Neural progenitor cell (in vitro differentiated cells): ENCODE measurements at regions not wholly inside any gene's neighbourhood (a gene's known extent, or its start where the extent isn't known, plus 50 kb on each side); places are given as distances from the start of the nearest gene placed in this dataset.
"Not testable (repeated sequence)": the region's sequence is repeated elsewhere in the genome, so short reads cannot be mapped to it uniquely, and the experiment has no call there.

ENCODE experiments used
- EZH2 ChIP-seq: fragments of 200-600 bp; sonication (generic); IDR thresholded peaks from 2 replicates; pipeline ENCODE4 v1.6.1; 2017; ENCODE audit warnings: antibody characterized with exemption, mild to moderate bottlenecking, moderate library complexity
- TF ChIP-seq, protein P1 (sequence below): fragments of 200-600 bp; sonication (generic); IDR thresholded peaks from 2 replicates; pipeline ENCODE4 v1.5.1; 2017; ENCODE audit warnings: antibody characterized with exemption, mild to moderate bottlenecking

DNA sequence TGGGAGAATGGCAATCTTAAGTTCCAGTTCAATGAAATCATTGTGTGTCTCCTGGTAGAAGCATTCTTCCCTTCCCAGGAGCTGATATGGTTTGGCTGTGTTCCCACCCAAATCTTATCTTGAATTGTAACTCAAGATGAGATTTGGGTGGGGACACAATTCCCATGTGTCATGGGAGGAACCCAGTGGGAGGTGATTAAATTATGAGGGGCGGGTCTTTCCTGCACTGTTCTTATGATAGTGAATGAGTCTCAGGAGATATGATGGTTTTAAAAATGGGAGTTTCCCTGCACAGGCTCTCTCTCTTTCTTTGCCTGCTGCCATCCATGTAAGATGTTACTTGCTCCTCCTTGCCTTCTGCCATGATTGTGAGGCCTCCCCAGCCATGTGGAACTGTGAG, 108.3 kb upstream of the RUNX1 start:
- TF ChIP-seq, protein P1, sequence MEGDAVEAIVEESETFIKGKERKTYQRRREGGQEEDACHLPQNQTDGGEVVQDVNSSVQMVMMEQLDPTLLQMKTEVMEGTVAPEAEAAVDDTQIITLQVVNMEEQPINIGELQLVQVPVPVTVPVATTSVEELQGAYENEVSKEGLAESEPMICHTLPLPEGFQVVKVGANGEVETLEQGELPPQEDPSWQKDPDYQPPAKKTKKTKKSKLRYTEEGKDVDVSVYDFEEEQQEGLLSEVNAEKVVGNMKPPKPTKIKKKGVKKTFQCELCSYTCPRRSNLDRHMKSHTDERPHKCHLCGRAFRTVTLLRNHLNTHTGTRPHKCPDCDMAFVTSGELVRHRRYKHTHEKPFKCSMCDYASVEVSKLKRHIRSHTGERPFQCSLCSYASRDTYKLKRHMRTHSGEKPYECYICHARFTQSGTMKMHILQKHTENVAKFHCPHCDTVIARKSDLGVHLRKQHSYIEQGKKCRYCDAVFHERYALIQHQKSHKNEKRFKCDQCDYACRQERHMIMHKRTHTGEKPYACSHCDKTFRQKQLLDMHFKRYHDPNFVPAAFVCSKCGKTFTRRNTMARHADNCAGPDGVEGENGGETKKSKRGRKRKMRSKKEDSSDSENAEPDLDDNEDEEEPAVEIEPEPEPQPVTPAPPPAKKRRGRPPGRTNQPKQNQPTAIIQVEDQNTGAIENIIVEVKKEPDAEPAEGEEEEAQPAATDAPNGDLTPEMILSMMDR: not testable (repeated sequence)
- TF ChIP-seq EZH2: not testable (repeated sequence)
